Hematopoietic multipotent progenitor cell treated with erythropoietin and hydrocortisone succinate and interleukin-3 and kit ligand, for 6 days (in vitro differentiated cells): ENCODE measurements at regions not wholly inside any gene's neighbourhood (a gene's known extent, or its start where the extent isn't known, plus 50 kb on each side); places are given as distances from the start of the nearest gene placed in this dataset.
"Not testable (repeated sequence)": the region's sequence is repeated elsewhere in the genome, so short reads cannot be mapped to it uniquely, and the experiment has no call there.

ENCODE experiments used
- DNase-seq: peaks from one replicate; pipeline ENCODE4 v3.0.0-alpha.2; 2015

GRCh38 chr3:74921676-74922075 is 307.2 kb upstream of the CNTN3 start:
- no peak for DNase-seq

DNA sequence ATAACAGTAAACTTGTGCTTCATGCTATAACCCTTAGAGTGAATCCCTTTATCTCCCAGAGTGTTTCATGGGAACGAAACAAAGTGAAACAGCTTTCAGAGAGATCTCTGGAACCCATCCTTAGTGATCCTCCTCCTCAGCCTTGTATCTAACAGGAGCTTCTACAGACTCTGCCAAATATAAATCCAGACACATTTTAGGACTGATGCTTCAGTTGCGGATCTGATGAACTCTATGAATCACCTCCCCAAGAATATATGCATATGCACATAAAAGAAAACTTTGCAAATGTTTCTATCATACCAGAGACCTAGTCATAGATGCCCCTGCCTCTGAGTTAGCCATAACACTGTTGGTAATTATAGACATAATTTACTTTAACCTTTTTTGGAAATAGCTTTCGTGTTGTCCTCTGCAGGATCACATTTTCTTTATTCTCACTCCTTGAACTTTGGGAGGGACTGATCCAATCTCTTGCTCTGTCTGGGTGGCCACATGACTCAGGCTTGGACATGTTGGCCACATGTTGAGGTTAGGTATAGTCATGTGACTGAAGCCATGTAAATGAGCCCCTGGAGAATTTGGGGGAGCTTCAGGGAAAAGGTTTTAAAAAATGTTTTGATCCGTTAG is 306.4 kb upstream of the CNTN3 start:
- no peak for DNase-seq

DNA sequence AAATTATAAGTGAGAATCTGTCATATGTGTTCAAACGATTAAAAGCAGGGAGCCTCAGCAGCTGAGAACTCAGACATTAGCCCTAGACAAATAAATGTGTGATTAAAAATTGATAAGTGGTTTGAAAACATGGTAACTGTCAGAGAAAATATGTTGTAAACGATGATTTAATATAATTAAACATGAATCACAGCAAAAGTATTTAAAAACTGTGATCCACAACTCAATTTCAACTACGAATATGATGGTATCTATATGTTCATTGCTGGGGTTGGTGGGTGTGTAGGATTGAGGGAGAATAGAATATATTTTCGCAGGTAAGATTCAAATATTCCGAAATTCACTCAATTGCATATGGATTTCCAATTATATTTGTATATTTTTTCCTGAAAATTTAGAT is 302.2 kb upstream of the CNTN3 start:
- no peak for DNase-seq

DNA sequence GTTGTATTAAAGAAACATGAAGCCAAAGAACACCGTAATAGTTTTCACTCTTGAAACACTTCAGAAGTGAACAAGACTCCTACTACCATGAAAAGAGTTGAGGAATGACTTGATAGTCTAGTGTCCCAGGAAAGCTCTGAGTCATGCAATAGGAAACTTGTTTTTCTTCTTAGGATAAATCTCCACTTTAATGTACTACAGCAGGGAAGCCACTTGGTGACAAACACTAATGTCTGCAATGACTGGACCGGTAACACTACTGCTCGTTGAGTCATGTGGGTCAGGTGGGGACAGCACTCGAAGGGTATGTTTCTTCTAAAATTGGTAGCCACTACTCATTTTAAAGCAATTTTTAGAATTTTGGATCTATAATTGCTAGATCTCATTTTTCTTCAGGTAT is 291.7 kb upstream of the CNTN3 start:
- no peak for DNase-seq

- no peak for DNase-seq
Observed at GRCh38 chr3:74905478-74905877, 291.0 kb upstream of the CNTN3 start.

DNA sequence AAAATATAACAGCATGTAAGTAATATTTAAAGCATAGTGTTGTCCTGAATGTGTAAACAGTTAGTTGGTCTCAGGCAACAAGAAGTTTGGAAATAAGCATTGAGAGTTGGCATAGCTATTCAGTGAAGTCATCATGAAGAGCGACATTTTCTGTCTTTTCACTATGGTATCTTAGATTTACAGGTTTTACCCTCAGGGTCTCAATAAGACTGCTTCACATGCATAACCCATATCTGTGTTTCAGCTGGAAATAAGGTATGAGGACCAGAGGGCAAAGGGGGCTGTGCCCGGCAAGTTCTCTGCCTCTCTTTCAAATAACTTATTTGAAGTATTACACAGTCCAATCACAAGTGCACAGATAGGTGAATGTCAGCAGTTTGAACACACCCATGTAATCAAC is 290.2 kb upstream of the CNTN3 start:
- no peak for DNase-seq

DNA sequence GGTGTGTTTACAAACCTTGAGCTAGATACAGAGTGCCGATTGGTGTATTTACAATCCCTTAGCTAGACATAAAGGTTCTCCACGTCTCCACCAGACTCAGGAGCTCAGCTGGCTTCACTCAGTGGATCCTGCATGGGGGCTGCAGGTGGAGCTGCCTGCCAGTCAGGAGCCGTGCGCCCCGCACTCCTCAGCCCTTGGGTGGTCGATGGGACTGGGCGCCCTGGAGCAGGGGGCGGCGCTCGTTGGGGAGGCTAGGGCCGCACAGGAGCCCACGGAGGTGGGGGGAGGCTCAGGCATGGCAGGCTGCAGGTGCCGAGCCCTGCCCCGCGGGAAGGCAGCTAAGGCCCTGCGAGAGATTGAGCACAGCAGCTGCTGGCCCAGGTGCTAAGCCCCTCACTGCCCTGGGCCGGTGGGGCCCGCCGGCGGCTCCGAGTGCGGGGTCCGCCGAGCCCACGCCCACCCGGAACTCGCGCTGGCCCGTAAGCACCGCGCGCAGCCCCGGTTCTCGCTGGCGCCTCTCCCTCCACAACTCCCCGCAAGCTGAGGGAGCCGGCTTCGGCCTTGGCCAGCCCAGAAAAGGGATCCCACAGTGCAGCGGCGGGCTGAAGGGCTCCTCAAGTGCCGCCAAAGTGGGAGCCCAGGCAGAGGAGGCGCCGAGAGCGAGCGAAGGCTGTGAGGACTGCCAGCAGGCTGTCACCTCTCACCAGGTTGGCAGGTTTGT is 285.5 kb upstream of the CNTN3 start:
- DNase-seq = not testable (repeated sequence)

- peak; percentile 2 for DNase-seq
Observed at GRCh38 chr3:74897006-74897405, 282.5 kb upstream of the CNTN3 start.

- no peak for DNase-seq
Observed at GRCh38 chr3:74891312-74891711, 276.9 kb upstream of the CNTN3 start.

DNA sequence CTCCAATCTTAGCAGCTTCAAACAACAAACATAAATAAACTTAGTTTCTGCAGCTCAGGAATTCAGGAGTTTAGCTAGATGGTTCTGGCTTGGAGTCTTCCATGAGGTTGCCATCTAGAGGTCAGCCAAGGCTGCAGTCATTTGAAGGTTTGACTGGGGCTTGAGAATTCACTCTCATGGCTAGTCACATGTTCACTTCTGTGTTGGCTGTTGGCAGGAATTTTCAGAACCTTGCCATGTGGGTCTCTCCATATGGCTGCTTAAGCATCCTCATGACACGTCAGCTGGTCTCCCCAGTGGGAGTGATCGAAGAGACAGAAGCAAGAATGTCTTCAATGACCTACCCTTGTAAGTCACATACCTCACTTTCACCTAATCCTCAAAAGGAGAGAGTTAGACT is 269.2 kb upstream of the CNTN3 start:
- peak; percentile 0 for DNase-seq

DNA sequence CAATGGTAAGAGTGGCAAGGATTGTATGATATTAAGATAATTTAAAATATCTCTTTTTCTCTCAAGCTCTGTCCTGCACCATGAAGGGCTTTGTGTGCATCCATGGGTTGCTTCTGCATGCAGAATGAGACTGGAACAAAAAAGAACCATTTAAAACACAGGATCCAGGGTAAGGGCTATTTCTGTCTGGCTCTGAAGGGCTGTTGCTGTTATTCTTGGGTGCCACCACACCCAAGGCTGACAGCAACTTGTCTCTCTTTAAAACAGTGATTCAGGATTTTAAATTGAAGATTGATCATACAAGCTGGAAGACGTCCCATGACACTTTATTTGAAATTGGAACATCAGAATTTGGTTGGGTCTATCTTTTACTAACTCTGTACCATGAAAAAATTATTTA is 268.8 kb upstream of the CNTN3 start:
- DNase-seq = no peak

GRCh38 chr3:74880237-74880636 is 265.8 kb upstream of the CNTN3 start:
- DNase-seq = no peak

DNA sequence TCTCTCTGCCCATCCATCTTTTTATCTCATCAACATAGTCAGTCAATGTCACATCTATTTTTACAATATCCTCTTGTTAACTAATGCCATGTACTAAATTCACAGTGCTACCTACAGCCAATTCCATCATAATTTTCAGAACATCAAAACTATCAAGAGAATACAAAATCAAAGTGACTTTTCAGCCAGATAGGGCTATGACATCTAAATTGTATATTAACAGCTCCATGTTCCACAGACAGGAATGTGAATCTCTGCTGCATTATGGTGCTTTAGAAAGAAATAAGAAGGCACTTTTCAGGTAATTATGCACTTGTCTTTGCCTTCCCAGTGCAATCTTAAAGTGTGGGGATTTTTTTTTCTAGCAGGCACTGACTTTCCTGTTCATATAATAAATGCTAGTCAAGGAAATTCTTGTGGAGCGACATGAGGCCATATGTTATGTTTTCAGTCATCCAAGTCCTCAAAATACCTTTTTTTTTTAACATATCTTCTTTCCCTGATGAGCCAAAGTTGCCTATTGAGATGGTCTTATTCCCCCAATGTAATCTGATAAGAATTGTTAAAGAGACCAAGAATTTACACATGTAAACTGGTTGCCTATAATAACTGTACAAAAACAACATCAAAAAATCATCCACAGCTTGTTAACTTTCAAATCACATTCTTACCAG is 252.0 kb upstream of the CNTN3 start:
- DNase-seq = no peak

GRCh38 chr3:74862476-74862875 is 248.0 kb upstream of the CNTN3 start:
- no peak for DNase-seq

- no peak for DNase-seq
Observed at GRCh38 chr3:74861211-74861610, 246.8 kb upstream of the CNTN3 start.

- DNase-seq = no peak
Observed at GRCh38 chr3:74858086-74858485, 243.6 kb upstream of the CNTN3 start.

GRCh38 chr3:74850381-74850780 is 235.9 kb upstream of the CNTN3 start:
- no peak for DNase-seq

GRCh38 chr3:74847093-74847492 is 232.6 kb upstream of the CNTN3 start:
- DNase-seq = no peak

- DNase-seq = no peak
Observed at GRCh38 chr3:74845081-74845480, 230.6 kb upstream of the CNTN3 start.

DNA sequence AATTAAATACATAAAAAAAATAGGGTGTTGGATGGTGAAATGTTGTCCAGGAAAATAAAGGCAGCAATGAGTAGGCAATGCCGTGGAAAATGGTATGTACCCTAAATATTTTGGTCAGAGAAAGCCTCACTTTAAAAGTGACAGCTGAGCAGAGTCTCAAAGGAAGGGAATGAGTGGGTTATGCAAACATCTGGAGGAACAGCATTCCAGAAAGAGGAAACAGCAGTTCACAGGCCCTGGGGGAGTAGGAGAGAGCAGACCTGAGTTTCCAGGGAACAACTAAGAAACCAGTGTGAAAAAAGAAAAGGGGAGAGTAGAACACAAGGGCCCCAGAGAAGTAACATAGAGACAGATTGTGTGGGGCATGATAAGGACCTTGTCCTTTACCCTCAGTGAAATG is 230.0 kb upstream of the CNTN3 start:
- no peak for DNase-seq

- no peak for DNase-seq
Observed at GRCh38 chr3:74842649-74843048, 228.2 kb upstream of the CNTN3 start.

DNA sequence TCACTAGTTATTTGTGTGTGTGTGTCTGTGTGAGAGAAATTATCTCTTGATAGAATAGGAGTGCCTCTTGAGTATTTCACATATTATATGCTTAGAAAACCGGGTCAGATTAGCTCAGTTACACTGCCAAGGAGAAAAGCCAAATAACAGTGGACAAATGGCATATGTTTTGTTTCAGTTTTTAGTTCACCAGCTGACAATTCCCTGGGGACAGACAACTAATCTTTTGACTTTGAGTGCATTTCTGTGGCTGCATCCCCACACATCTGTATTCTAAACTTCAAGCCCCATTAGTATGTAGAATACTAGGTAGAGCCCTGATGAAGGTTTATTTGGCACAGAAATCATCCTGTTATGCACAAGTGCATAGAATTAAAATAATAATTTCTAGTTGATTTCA is 227.7 kb upstream of the CNTN3 start:
- no peak for DNase-seq

DNA sequence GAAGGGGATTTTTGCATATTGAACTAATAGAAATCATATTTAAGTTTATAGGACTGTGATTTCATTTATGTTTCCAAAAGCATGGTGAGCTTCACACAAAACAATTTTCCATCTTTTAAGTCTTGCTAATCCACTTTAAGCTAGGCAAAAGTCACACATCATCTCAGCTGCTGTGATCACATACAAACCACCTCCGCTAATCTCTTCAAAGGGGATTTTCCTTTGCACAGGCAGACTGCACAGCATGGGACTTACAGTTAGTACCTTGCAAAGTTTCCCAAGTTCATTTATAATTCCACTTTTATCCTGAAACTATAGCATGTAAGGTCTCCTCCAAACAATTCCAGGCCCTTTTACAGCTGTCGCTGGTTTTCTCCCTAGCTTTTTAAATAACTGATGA is 225.1 kb upstream of the CNTN3 start:
- DNase-seq = no peak

GRCh38 chr3:74832925-74833324 is 218.5 kb upstream of the CNTN3 start:
- DNase-seq = no peak
